ENCODE measurements at regions not wholly inside any gene's neighbourhood (a gene's known extent, or its start where the extent isn't known, plus 50 kb on each side); places are given as distances from the start of the nearest gene placed in this dataset.
"Not testable (repeated sequence)": the region's sequence is repeated elsewhere in the genome, so short reads cannot be mapped to it uniquely, and the experiment has no call there.

DNA sequence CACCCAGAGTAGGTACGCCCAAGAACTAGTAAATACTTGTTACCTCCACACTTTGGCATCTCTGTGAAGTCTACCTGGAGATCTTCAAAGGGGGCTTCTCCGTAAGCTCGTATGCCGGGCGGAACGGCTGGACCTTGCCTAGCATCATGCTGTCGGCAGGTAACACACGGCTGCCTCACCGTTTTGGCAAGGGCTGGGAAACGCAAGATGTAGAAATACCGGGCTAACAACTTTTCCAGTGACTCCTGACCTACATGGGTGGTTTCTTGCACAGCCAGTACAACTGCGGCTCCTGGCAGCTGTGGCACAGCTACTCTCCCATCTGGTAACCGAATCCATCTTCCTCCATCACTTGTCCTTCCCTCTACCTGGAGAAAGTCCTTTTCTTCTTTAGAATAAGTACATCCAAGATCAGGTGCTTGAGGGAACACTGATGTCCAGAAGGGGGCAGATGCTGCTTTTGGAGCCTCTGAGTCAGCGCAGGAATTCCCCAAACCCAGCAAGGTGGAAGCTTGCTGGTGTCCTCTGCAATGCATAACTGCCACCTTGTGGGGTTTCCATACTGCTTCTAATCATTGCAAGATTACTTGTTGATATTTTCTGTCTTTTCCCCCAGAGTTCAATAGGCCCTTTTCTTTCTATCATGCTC lies 59.7 kb upstream of the FRG2C start:
- DNase-seq (ENCODE audit: low spot score) = not testable (repeated sequence)

DNA sequence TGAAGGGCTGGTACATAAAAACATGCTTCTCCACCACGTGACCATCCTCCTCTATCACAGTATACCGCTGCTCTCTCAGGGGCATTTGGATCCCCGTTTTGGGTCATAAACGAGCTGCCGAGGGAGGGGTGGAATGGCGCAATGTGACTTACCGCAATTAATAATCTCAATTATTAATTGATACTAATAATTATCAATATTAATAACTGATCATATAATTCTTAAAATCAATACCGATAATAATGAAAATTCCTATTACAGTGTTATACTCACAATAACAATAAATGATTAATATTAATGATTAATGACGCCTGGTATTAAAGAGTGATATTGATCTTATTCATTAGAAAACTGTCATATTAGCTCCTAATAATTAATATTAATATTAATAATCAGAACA lies 56.1 kb upstream of the FRG2C start:
- not testable (repeated sequence) for DNase-seq (ENCODE audit: low spot score)

DNA sequence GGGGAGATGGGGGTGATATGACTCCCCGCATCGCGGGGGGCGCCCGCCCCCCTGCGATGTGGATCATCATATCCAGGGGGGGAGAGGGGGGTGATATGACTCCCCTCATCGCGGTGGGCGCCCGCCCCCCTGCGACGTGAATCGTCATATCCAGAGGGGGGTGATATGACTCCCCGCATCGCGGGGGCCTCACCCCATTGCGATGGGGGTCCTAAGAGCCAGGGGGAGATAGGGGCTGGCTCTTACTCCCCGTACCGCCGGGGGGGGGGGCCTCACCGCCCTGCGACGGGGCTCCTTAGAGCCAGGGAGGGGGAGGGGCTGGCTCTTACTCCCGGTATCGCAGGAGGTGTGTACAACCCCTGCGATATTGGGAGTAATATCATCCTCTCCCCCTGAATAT lies 54.5 kb upstream of the FRG2C start:
- DNase-seq (ENCODE audit: low spot score) = not testable (repeated sequence)

DNA sequence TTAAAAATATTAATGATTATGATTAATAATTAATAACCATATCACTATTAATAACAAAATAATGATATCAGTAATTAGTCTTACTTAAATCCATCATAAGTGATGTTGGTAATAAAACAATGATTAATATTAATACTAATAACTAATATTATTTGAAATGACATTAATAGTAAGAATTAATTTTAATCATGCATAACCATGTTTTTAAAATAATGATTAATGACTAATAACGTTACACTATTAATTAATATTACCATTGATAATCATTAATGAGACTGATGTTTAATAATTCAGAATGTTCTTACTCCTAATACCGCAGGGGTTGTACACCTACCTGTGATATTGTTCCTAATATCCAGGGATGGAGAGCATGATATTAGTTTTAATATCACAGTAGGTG lies 53.4 kb upstream of the FRG2C start:
- DNase-seq (ENCODE audit: low spot score) = no peak

DNA sequence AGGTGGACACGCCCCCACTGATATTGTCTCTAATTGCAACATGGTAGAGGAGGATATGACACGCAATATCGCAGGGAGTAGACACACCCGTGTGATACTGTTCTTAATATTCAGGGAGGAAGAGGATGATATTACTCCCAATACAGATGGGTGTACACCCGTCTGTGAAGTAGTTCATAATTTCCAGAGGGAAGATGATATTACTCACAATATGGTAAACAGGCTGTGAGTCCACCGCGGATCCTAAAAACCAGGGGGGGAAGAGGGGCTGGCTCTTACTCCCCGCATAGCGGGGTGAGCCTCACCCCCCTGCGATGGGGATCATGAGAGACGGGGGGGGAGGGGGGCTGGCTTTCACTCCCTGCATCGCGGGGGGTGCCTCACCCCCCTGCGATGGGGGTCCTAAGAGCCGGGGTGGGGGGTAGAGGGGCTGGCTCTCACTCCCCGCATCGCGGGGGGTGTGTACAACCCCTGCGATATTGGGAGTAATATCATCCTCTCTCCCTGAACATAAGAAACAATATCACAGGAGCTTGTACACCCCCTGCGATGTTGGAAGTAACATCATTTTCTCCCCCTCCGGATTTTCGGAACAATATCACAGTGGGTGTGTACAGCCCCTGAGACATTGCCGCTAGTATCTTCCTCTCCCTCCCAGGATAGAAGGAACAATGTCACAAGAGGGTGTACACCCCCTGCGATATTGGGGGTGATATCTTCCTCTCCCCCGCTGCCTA lies 52.2 kb upstream of the FRG2C start:
- DNase-seq (ENCODE audit: low spot score) = not testable (repeated sequence)

Measured in Ammon's horn (tissue), 1 donor.